ENCODE measurements at regions not wholly inside any gene's neighbourhood (a gene's known extent, or its start where the extent isn't known, plus 50 kb on each side); places are given as distances from the start of the nearest gene placed in this dataset.

DNA sequence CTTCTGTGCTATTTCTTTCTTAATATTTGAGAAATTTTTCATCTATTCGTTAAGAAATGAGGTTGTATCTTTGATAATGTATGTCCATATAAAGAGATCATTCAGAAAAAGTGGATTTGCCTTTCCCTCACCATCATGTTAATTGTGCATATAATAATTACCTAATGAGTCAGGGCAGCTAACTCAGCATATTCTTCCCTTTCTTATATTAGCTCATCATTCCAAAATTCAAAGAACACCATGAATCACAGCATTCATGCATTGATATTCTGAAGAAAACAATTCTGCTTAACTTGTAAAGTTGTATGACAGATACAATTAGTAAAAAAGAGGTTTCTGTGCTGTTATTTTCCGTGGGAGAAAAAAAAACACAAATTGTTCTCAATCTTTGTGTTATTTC is 630.6 kb downstream of the TLE1 start:
- no peak overlapping the region for H2BK15ac ChIP-seq (ENCODE audit: low read depth, poor library complexity, severe bottlenecking)
- no peaks in the 10 kb centered on the region for H3K9me3 ChIP-seq (ENCODE audit: control insufficient read depth, low read length)
- H3K79me1 ChIP-seq (replicated peaks; ENCODE audit: low read length, poor library complexity, severe bottlenecking) = no peaks in the 10 kb centered on the region
- no peak overlapping the region for H2AK5ac ChIP-seq (ENCODE audit: low read length, severe bottlenecking)
- H4K91ac ChIP-seq (ENCODE audit: low read length) = no peak overlapping the region
- no peak overlapping the region for H3K4me2 ChIP-seq (ENCODE audit: low read length, poor library complexity, severe bottlenecking)
- H2AFZ ChIP-seq (ENCODE audit: low read depth, low read length) = no peak overlapping the region
- no peak overlapping the region for H2BK5ac ChIP-seq (ENCODE audit: low read depth, low read length, poor library complexity, severe bottlenecking)
- 80% methylated on average over 1 of the region's 2 CpGs for WGBS
- H3K18ac ChIP-seq (ENCODE audit: low read depth in 1 of 2, low read length in 2 of 2) = no peak overlapping the region
- H3K27me3 ChIP-seq (ENCODE audit: control insufficient read depth in 1 of 2, insufficient read depth in 1 of 2, low read length in 2 of 2) = no peaks in the 10 kb centered on the region
- H3K4ac ChIP-seq (ENCODE audit: low read depth in 1 of 2, low read length in 2 of 2) = no peak overlapping the region
- H3K9ac ChIP-seq (ENCODE audit: low read length) = no peak overlapping the region
- H3K27ac ChIP-seq (ENCODE audit: low read length, poor library complexity, severe bottlenecking) = no peak overlapping the region
- no peak overlapping the region for H3K4me3 ChIP-seq (ENCODE audit: insufficient read depth in 1 of 2, low read depth in 1 of 2, low read length in 2 of 2)
- H4K8ac ChIP-seq (ENCODE audit: low read length) = no peak overlapping the region
- no peaks in the 10 kb centered on the region for H3K4me1 ChIP-seq (ENCODE audit: control insufficient read depth, insufficient read depth, low read depth, low read length)
- DNase-seq = no peak
- no peak overlapping the region for H2BK12ac ChIP-seq (ENCODE audit: low read length in 2 of 2)
- H3K23ac ChIP-seq (ENCODE audit: low read length in 2 of 2) = no peak overlapping the region
- H3K14ac ChIP-seq (ENCODE audit: low read length in 2 of 2) = no peak overlapping the region
- H2BK120ac ChIP-seq (ENCODE audit: low read depth, low read length) = no peak overlapping the region
- H3K36me3 ChIP-seq (ENCODE audit: control insufficient read depth in 1 of 2, insufficient read depth in 2 of 2, low read depth in 1 of 2, low read length in 2 of 2) = no peaks in the 10 kb centered on the region

DNA sequence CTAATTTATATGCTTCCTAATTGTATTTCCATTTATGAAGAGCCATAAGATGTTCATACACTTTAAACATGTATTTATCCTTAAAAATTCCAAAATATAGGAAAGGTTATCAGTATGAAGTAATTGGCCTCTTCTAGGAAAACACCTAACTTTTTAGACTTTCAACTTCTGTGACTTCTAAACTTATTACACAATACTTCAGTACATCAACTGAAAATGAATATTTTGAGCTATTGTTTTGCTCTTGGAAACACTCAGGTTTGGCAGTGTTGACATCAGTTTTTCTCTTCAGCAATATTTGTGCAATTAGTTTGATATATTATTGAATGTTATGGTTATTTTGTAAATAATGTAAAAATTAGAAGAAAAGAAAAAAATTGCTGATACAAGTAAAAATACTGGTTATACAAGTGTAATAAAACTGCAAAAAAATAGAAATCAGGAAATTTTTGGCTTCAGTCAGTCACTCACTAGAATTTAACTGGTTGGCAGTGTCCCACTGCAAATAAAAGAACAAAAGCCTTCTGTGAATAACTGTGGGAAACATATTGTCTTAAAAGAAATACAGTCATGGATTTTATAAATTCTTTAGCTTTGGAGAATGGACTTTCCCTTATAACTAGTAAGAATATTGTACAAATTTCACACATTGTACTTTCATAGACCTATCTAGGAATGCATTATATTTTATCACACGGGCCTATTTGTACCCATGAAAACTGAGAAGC is 635.9 kb downstream of the TLE1 start:
- Histone ChIP-seq H3K4me2 (ENCODE audit: low read length, poor library complexity, severe bottlenecking) (no peak overlapping the region), H2BK120ac (ENCODE audit: low read depth, low read length) (no peak overlapping the region), H2AFZ (ENCODE audit: low read depth, low read length) (no peak overlapping the region), H4K8ac (ENCODE audit: low read length) (no peak overlapping the region), H3K4me1 (ENCODE audit: control insufficient read depth, insufficient read depth, low read depth, low read length) (no peaks in the 10 kb centered on the region), H3K27me3 (ENCODE audit: control insufficient read depth in 1 of 2, insufficient read depth in 1 of 2, low read length in 2 of 2) (no peaks in the 10 kb centered on the region), H3K14ac (ENCODE audit: low read length in 2 of 2) (no peak overlapping the region), H2AK5ac (ENCODE audit: low read length, severe bottlenecking) (no peak overlapping the region), H3K79me1 (replicated peaks; ENCODE audit: low read length, poor library complexity, severe bottlenecking) (no peaks in the 10 kb centered on the region), H4K91ac (ENCODE audit: low read length) (no peak overlapping the region), H3K9me3 (ENCODE audit: control insufficient read depth, low read length) (no peaks in the 10 kb centered on the region), H2BK15ac (ENCODE audit: low read depth, poor library complexity, severe bottlenecking) (no peak overlapping the region), H3K18ac (ENCODE audit: low read depth in 1 of 2, low read length in 2 of 2) (no peak overlapping the region), H2BK5ac (ENCODE audit: low read depth, low read length, poor library complexity, severe bottlenecking) (no peak overlapping the region), H3K4ac (ENCODE audit: low read depth in 1 of 2, low read length in 2 of 2) (no peak overlapping the region), H3K23ac (ENCODE audit: low read length in 2 of 2) (no peak overlapping the region), H3K4me3 (ENCODE audit: insufficient read depth in 1 of 2, low read depth in 1 of 2, low read length in 2 of 2) (no peak overlapping the region), H2BK12ac (ENCODE audit: low read length in 2 of 2) (no peak overlapping the region), H3K36me3 (ENCODE audit: control insufficient read depth in 1 of 2, insufficient read depth in 2 of 2, low read depth in 1 of 2, low read length in 2 of 2) (no peaks in the 10 kb centered on the region), H3K27ac (ENCODE audit: low read length, poor library complexity, severe bottlenecking) (no peak overlapping the region), H3K9ac (ENCODE audit: low read length) (no peak overlapping the region)
- WGBS = no CpG with 5 or more reads among the region's 1 CpG
- no peak for DNase-seq

GRCh38 chr9:81052846-81053245 is 636.5 kb downstream of the TLE1 start:
- no peak overlapping the region for H3K4me3 ChIP-seq (ENCODE audit: insufficient read depth in 1 of 2, low read depth in 1 of 2, low read length in 2 of 2)
- H4K91ac ChIP-seq (ENCODE audit: low read length) = no peak overlapping the region
- no peak overlapping the region for H3K4ac ChIP-seq (ENCODE audit: low read depth in 1 of 2, low read length in 2 of 2)
- H2BK12ac ChIP-seq (ENCODE audit: low read length in 2 of 2) = no peak overlapping the region
- H3K9ac ChIP-seq (ENCODE audit: low read length) = no peak overlapping the region
- DNase-seq = peak; percentile 22
- H3K36me3 ChIP-seq (ENCODE audit: control insufficient read depth in 1 of 2, insufficient read depth in 2 of 2, low read depth in 1 of 2, low read length in 2 of 2) = no peaks in the 10 kb centered on the region
- no peak overlapping the region for H2BK15ac ChIP-seq (ENCODE audit: low read depth, poor library complexity, severe bottlenecking)
- no peak overlapping the region for H3K27ac ChIP-seq (ENCODE audit: low read length, poor library complexity, severe bottlenecking)
- H3K9me3 ChIP-seq (ENCODE audit: control insufficient read depth, low read length) = no peaks in the 10 kb centered on the region
- WGBS = 90% methylated on average over 1 of the region's 1 CpG
- H3K27me3 ChIP-seq (ENCODE audit: control insufficient read depth in 1 of 2, insufficient read depth in 1 of 2, low read length in 2 of 2) = no peaks in the 10 kb centered on the region
- no peak overlapping the region for H3K23ac ChIP-seq (ENCODE audit: low read length in 2 of 2)
- H2AK5ac ChIP-seq (ENCODE audit: low read length, severe bottlenecking) = no peak overlapping the region
- no peak overlapping the region for H3K18ac ChIP-seq (ENCODE audit: low read depth in 1 of 2, low read length in 2 of 2)
- H3K79me1 ChIP-seq (replicated peaks; ENCODE audit: low read length, poor library complexity, severe bottlenecking) = no peaks in the 10 kb centered on the region
- no peak overlapping the region for H2BK120ac ChIP-seq (ENCODE audit: low read depth, low read length)
- H3K4me1 ChIP-seq (ENCODE audit: control insufficient read depth, insufficient read depth, low read depth, low read length) = no peaks in the 10 kb centered on the region
- H2AFZ ChIP-seq (ENCODE audit: low read depth, low read length) = no peak overlapping the region
- no peak overlapping the region for H2BK5ac ChIP-seq (ENCODE audit: low read depth, low read length, poor library complexity, severe bottlenecking)
- H4K8ac ChIP-seq (ENCODE audit: low read length) = no peak overlapping the region
- no peak overlapping the region for H3K4me2 ChIP-seq (ENCODE audit: low read length, poor library complexity, severe bottlenecking)
- no peak overlapping the region for H3K14ac ChIP-seq (ENCODE audit: low read length in 2 of 2)

- no peak overlapping the region for H3K27ac ChIP-seq (ENCODE audit: low read length, poor library complexity, severe bottlenecking)
- H3K4me3 ChIP-seq (ENCODE audit: insufficient read depth in 1 of 2, low read depth in 1 of 2, low read length in 2 of 2) = no peak overlapping the region
- H3K4me2 ChIP-seq (ENCODE audit: low read length, poor library complexity, severe bottlenecking) = no peak overlapping the region
- H2BK15ac ChIP-seq (ENCODE audit: low read depth, poor library complexity, severe bottlenecking) = no peak overlapping the region
- no peaks in the 10 kb centered on the region for H3K79me1 ChIP-seq (replicated peaks; ENCODE audit: low read length, poor library complexity, severe bottlenecking)
- H3K4me1 ChIP-seq (ENCODE audit: control insufficient read depth, insufficient read depth, low read depth, low read length) = no peaks in the 10 kb centered on the region
- no peak overlapping the region for H3K4ac ChIP-seq (ENCODE audit: low read depth in 1 of 2, low read length in 2 of 2)
- no peak overlapping the region for H2BK5ac ChIP-seq (ENCODE audit: low read depth, low read length, poor library complexity, severe bottlenecking)
- WGBS = 100% methylated on average over 1 of the region's 1 CpG
- no peaks in the 10 kb centered on the region for H3K9me3 ChIP-seq (ENCODE audit: control insufficient read depth, low read length)
- H3K23ac ChIP-seq (ENCODE audit: low read length in 2 of 2) = no peak overlapping the region
- no peak overlapping the region for H2BK120ac ChIP-seq (ENCODE audit: low read depth, low read length)
- H3K18ac ChIP-seq (ENCODE audit: low read depth in 1 of 2, low read length in 2 of 2) = no peak overlapping the region
- no peak overlapping the region for H2AFZ ChIP-seq (ENCODE audit: low read depth, low read length)
- no peak overlapping the region for H4K8ac ChIP-seq (ENCODE audit: low read length)
- H3K14ac ChIP-seq (ENCODE audit: low read length in 2 of 2) = no peak overlapping the region
- H3K27me3 ChIP-seq (ENCODE audit: control insufficient read depth in 1 of 2, insufficient read depth in 1 of 2, low read length in 2 of 2) = no peaks in the 10 kb centered on the region
- no peak for DNase-seq
- no peak overlapping the region for H3K9ac ChIP-seq (ENCODE audit: low read length)
- no peak overlapping the region for H4K91ac ChIP-seq (ENCODE audit: low read length)
- H3K36me3 ChIP-seq (ENCODE audit: control insufficient read depth in 1 of 2, insufficient read depth in 2 of 2, low read depth in 1 of 2, low read length in 2 of 2) = no peaks in the 10 kb centered on the region
- H2AK5ac ChIP-seq (ENCODE audit: low read length, severe bottlenecking) = no peak overlapping the region
- no peak overlapping the region for H2BK12ac ChIP-seq (ENCODE audit: low read length in 2 of 2)
These were observed 642.1 kb downstream of the TLE1 start for GRCh38 chr9:81047280-81047679.

Data from mesenchymal stem cell (in vitro differentiated cells and primary cell).